GM20000 (cell line): ENCODE measurements at regions not wholly inside any gene's neighbourhood (a gene's known extent, or its start where the extent isn't known, plus 50 kb on each side); places are given as distances from the start of the nearest gene placed in this dataset.

ENCODE experiments used
- DNase-seq: peaks from one replicate; pipeline ENCODE4 v3.0.0; 2012; ENCODE audit warnings: low spot score
- TF ChIP-seq, protein P1 (sequence below): IDR thresholded peaks from 2 replicates; pipeline ENCODE4 v1.5.1; 2012; ENCODE audit warnings: mild to moderate bottlenecking, control low read depth; ENCODE audit errors: extremely low read depth, missing control alignments

DNA sequence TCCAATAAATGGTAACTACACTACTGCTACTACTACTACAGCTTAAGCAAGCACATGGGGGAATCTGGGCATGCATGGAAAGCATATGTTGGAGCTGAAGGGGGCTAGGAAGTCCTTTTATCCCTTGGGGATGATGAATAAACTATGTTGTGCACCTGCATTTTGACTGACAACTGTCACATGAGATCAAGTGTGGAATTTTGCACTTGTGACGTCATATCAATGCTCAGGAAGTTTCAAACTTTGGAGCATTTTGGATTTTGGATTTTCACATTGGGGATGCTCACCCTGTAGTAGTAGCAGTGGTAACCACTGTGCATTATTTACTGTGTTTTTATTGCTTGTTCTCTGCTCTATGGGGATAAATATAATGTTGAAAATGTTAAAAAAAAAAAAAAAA lies 100.5 kb upstream of the SMAD1 start:
- TF ChIP-seq, protein P1, sequence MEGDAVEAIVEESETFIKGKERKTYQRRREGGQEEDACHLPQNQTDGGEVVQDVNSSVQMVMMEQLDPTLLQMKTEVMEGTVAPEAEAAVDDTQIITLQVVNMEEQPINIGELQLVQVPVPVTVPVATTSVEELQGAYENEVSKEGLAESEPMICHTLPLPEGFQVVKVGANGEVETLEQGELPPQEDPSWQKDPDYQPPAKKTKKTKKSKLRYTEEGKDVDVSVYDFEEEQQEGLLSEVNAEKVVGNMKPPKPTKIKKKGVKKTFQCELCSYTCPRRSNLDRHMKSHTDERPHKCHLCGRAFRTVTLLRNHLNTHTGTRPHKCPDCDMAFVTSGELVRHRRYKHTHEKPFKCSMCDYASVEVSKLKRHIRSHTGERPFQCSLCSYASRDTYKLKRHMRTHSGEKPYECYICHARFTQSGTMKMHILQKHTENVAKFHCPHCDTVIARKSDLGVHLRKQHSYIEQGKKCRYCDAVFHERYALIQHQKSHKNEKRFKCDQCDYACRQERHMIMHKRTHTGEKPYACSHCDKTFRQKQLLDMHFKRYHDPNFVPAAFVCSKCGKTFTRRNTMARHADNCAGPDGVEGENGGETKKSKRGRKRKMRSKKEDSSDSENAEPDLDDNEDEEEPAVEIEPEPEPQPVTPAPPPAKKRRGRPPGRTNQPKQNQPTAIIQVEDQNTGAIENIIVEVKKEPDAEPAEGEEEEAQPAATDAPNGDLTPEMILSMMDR, result no peak
- DNase-seq, result no peak

DNA sequence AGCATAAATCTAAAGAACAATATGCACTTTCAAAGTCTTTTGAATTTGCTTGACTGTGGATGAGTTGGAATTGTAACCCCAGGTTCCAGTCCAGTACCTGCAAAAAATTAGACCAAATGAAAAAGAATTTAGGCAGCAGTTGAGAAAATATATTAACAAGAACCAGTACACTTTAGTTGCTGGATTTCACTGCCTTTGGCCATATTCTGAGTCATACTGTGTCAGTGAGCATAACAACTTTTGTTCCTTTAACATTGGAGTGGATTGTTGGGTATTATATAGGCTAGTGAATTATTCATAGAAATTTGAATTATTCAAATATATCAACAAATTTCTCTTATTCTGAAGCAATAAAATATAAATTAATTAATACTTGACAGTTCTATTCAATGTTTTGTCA lies 101.5 kb upstream of the SMAD1 start:
- DNase-seq, result no peak
- TF ChIP-seq, protein P1, result no peak

DNA sequence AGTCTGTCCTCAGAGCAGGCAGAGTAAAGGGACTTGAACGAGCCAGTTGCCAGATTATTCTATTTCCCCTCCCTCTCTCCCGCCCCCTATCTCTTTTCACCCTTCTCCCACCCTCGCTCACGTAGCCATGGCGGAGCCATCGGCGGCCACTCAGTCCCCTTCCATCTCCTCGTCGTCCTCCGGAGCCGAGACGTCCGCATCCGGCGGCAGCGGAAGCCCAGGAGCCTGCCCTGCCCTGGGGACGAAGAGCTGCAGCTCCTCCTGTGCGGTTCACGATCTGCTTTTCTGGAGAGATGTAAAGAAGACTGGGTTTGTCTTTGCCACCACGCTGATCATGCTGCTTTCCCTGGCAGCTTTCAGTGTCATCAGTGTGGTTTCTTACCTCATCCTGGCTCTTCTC lies 106.2 kb upstream of the SMAD1 start:
- no peak for DNase-seq
- TF ChIP-seq, protein P1, result no peak

- DNase-seq, result no peak
- TF ChIP-seq, protein P1, result no peak
These were observed 129.1 kb upstream of the SMAD1 start for GRCh38 chr4:145352438-145353145.

DNA sequence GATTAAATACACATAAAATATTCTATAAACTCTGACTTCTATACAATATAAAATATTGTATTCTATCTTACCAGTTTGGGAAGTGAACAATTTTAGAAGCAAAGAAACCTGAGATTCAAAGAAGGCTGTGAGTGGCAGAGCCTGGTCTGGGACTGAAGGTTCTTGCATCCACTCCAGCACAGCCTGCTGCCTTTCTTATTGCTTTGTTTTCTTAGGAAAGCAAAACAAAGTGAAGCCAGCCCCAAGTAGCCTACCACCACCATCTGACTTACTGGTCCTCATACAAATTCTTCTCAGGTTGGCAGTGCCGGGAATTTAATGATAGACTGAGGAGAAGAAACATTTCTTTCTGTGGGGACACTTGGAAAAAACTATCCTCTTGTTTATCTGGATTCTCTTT lies 129.7 kb upstream of the SMAD1 start:
- TF ChIP-seq, protein P1, result no peak
- no peak for DNase-seq

DNA sequence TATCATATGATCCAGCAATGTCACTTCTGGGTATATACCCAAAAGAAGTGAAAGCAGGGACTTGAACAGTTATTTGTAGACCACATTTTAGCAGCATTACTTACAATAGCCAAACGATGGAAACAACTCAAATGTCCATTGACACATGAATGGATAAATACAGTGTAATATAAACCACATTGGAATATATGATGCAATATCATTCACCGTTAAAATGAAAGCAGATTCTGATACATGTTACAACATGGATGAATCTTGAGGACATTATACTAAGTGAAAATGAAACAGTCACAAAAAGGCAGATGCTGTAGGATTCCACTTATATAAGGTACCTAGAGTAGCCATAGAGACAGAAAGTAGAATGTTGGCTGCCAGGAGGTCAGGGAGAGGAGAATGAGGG lies 130.5 kb upstream of the SMAD1 start:
- no peak for DNase-seq
- TF ChIP-seq, protein P1, result no peak

GRCh38 chr4:145348291-145348690 lies 133.4 kb upstream of the SMAD1 start:
- no peak for DNase-seq
- TF ChIP-seq, protein P1, result no peak
